ENCODE measurements at regions not wholly inside any gene's neighbourhood (a gene's known extent, or its start where the extent isn't known, plus 50 kb on each side); places are given as distances from the start of the nearest gene placed in this dataset.

DNA sequence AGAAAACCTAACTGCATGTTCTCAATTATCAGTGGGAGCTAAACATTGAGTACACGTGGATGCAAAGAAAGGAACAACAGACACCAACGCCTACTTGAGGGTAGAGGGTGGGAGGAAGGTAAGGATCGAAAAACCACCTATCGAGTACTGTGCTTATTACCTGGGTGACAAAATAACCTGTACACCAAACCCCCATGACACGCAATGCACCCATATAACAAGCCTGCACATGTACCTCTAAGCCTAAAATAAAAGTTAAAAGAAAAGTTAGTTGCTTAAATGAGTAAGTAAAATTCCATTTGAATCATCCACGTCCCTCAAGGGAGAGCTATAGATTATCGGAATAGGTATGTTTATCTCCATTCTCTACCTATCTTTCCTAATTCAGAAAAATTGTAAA lies 210.2 kb upstream of the ADCY2 start:
- TF ChIP-seq EP300 (IDR thresholded peaks at IDR 0.05) (no peak), POLR2A (IDR thresholded peaks at IDR 0.05) (no peak)
- TF ChIP-seq, protein P1, sequence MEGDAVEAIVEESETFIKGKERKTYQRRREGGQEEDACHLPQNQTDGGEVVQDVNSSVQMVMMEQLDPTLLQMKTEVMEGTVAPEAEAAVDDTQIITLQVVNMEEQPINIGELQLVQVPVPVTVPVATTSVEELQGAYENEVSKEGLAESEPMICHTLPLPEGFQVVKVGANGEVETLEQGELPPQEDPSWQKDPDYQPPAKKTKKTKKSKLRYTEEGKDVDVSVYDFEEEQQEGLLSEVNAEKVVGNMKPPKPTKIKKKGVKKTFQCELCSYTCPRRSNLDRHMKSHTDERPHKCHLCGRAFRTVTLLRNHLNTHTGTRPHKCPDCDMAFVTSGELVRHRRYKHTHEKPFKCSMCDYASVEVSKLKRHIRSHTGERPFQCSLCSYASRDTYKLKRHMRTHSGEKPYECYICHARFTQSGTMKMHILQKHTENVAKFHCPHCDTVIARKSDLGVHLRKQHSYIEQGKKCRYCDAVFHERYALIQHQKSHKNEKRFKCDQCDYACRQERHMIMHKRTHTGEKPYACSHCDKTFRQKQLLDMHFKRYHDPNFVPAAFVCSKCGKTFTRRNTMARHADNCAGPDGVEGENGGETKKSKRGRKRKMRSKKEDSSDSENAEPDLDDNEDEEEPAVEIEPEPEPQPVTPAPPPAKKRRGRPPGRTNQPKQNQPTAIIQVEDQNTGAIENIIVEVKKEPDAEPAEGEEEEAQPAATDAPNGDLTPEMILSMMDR (IDR thresholded peaks at IDR 0.05): no peak

All from suprapubic skin (tissue), 3 donors.